ENCODE measurements at regions not wholly inside any gene's neighbourhood (a gene's known extent, or its start where the extent isn't known, plus 50 kb on each side); places are given as distances from the start of the nearest gene placed in this dataset.
"Not testable (repeated sequence)": the region's sequence is repeated elsewhere in the genome, so short reads cannot be mapped to it uniquely, and the experiment has no call there.

DNA sequence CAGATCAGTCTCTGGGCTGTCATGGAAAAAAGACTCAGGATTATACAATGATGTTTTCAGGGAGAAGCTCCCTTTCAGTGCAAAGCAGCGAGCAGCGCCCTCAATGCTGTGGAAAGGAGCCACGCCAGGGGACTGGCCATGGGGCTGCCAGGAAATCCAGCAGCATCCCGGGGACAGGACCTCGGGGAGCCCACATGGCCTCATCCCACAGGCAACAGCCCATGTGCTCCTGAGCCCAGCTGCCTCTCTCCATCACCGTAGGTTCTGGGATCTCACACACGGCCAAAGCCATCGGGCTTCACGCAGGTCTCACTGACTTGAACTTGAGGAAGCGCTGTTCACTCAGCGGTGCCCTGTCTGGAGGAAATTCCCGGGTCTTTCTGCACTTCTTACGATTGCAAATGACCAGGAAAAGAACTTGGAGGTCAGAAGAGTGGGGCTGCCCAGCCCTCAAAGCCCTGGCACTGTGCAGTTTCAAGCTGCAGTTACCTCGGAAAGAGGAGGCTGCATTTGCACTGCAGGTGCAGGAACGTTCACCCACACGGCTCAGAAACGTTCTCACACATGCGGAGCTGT lies 125.9 kb upstream of the THBS2 start:
- DNase-seq (ENCODE audit: low read depth in 2 of 3, low spot score in 2 of 3), result no peak

DNA sequence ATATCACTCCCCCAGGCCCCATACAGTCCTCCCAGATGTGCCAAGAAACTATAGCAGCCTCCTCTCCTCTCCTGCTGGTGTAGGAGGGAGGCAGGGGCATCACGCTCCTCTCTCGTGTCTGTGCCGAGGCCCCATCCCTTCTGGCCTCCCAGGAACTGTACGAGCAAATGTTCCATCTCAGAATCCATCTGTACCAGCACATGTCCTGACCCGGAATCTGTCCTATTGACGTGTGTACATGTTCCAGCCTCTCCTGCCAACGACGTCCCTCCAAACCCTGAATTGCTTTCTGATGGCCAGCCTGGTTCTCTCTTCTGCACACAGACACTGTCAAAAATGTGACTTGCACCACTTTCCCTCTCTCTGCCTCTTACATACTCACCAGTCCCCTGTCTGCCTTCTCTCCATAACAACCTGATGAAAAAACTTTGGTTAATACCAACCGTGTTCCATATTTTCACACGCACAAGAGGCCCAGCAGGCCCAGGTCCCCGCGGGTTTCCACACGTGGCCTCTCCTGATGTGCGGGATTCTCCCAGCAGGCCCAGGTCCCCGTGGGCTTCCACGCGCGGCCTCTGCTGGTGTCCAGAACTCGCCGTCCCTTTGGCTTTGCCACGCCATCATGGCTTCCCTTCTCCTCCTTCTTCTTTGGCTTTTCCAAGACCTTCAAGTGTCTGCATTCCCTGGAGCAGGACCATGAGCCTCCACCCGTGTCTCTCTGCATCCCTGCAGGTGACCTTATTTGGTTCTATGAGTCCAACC lies 125.2 kb upstream of the THBS2 start:
- no peak for DNase-seq (ENCODE audit: low read depth in 2 of 3, low spot score in 2 of 3)

DNA sequence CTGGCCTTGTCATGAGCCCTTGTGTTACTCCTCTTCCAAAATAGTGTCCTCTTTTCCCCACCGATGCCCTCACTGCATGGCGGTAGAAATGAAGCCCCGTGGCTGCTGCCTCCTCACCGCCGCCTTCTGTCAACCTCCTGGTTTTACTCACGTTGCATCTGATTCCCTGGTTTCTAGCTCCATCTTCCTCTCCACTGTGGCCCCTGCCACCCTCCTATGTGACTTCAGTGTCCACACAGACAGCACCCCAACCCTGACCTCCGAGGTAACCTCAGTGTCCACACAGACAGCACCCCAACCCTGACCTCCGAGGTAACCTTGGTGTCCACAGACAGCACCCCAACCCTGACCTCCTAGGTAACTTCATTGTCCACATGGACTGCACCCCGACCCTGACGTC lies 122.8 kb upstream of the THBS2 start:
- DNase-seq (ENCODE audit: low read depth in 2 of 3, low spot score in 2 of 3), result no peak

DNA sequence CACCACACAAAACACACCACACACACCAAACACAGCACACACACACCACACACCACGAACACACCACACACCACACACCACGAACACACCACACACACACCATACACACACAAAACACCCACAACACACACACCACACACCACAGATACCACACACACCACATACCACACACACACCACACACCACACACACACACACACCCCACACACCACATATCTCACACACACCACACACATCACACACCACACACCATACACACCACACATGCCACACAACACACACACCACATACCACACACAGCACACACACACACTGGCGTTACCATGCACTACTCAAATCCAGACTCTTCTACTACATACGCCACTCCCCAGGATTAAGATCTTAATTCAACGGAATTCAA lies 118.9 kb upstream of the THBS2 start:
- DNase-seq (ENCODE audit: low read depth in 2 of 3, low spot score in 2 of 3), result no peak

DNA sequence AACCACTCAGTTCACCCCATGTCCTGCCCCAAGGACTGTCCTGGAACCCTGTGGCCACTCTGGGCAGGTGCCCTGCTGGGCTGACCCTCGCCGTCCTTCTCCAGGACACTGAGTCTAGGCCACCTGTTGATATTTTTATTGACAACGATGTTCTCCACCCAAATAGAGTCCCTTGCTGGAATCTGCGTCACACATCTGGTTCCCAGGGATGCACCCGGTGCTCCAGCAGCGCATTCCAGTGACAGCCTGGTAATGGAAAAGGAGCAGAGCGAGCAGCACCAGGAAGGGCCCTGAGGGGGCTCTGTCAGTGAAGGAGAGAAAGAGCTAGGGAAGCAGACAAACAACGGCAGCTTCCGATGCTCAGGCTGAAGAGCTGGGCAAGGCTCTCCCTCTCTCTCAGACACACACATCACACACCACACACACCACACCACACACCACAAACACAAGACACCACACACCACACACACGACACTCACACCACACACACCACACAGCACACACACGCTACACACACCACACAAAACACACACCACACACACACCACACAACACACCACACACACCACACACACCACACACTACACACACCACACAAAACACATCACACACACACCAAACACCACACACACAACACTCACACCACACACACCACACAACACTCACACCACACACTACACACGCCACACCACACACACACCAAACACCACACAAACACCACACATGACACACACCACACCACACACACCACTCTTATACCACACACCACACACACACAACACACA lies 117.9 kb upstream of the THBS2 start:
- DNase-seq (ENCODE audit: low read depth in 2 of 3, low spot score in 2 of 3), result no peak

DNA sequence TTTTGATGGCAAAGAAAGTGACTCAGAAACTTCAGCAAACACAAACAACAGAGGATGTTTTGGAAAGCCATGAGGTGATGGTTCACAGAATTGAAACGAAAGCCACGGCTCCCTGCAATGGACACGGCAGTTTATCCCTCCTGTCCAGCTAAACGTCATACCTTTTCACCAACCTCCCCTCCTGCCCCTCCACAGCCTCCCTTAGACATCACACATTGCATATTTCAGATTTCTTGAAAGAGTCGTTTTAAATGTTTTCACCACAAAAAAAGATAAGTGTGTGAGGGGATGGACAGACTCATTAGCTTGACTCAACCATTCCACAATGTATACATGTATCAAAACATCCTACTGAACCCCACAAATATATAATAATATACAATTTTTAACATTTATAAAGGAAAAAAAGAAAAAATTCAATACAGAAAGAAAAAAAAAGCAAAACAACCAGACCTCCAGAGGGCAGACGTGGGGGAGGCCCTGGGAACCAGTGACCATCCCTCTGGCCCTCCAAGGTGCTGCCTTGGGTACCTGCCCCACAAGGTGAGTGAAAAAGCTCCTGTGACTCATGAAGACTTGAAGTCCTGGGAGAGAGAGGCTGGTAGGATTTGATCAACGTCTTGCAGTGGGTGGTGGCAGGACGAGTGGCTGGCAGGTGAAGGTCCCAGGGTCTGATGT lies 117.2 kb upstream of the THBS2 start:
- DNase-seq (ENCODE audit: low read depth in 2 of 3, low spot score in 2 of 3), result no peak

DNA sequence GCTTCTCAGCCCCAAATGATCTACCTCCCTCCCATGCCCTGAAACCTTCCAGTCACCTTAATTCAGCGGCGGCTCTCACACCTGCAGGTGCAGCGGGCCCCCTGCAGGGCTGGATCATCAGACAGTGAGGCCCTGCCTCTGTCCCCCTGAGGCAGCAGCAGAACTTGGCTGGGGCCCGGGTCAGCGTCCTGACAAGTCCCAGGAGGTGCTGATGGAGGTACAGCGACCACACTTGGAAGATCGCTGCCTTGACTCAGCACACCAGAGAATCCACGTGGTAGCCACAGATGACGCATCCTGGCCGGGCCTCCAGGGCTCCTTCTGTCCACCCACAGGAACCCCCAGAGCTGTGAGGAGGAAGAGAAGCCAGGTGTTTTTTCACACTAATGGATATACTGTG lies 116.4 kb upstream of the THBS2 start:
- no peak for DNase-seq (ENCODE audit: low read depth in 2 of 3, low spot score in 2 of 3)

DNA sequence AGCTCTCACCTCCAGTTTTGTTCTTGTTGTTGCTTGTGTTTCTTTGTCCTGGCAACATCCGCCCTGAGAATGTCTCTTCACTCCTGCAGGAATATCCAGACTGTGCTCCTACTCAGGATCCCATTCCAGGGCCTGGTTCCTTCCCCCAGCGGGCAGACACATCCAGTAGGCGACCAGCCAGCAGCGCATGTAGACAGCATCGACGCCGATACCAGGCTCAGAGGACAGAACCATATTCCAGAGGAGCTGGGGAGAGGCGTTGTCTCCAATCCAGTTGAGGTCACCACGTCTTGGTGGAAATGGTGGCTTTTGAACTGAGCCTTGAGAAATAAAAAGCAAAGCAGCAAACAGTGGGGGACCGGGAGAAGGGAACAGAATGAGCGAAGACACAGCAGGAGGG lies 114.6 kb upstream of the THBS2 start:
- DNase-seq (ENCODE audit: low read depth in 2 of 3, low spot score in 2 of 3), result no peak

DNA sequence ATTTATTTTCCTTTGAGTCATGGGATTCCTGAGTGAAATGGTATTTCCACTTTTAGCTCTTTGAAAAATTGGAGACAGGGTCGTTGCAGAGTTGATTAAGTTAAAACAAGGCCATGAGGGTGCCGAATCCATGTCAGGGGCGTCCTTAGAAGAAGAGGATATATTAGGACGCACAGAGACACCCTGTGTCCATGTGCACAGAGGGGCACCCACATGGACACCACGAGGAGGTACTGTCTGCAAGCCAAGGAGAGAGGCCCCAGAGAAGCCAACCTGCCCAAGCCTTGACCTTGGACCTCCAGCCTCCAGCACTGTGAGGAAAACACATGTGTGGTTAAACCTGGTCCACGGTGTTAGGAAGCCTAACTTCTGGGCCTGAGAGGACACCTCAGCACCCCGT lies 113.9 kb upstream of the THBS2 start:
- DNase-seq (ENCODE audit: low read depth in 2 of 3, low spot score in 2 of 3), result no peak

DNA sequence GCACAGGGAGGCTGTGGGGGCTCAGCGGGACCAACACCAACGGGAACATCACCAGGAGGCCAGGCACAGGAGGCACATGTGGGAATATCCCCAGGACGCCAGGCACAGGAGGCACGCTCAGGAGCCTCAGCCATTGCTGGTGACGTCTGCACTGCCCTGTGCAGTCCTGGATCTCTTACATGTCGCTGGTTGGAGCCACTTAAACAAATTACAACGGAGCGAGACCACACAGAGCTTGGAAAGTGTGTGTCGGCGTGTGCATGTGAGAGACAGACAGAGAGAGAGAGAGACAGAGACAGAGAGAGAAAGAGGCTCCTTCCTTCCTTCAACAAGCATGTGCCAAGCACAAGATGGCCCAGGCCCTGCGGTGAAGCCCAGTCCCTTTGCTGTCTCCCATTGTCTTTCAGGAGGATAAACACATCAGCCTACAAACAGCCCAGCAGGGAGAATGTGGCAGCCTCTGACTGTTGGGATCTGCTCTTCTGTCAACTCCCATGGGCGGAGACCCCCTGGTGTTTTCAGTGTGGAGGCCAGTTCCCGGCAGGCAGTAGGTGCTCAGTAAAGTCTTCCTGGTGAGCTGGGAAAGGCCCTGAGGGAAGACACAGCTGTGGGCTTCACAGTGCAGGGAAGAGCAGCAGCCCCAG lies 112.7 kb upstream of the THBS2 start:
- no peak for DNase-seq (ENCODE audit: low read depth in 2 of 3, low spot score in 2 of 3)

DNA sequence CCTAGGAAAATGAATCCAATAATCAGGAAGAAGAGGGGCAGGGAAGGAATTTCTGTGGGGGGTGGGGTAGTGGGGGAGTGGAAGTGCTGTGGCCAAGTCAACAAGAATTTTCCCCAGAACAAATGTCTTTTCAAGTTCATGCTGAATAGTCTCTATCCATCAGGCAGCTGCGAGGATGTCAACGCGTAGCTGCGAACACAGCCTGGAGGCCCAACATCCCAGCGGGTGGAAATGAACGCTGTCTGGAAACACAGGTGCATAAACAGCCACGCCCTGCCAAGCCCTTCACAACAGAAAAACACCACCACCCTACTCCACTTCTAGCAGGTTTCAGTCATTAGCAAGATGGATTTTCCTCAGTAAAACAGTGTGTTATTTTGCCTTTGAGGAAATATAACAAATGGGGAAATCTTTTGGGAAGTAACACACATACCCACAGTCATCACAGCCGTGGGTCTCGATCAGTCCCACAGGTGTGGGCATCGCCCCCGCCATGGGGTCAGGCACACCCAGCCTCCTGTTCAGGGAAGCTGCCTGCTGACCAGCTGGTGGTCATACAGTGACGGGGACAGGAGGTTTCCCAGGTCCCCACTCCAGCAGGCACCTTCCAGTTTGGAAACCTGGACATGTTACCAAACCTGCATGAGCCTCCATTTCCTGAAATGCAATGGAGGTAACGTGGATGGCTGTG lies 112.1 kb upstream of the THBS2 start:
- no peak for DNase-seq (ENCODE audit: low read depth in 2 of 3, low spot score in 2 of 3)

DNA sequence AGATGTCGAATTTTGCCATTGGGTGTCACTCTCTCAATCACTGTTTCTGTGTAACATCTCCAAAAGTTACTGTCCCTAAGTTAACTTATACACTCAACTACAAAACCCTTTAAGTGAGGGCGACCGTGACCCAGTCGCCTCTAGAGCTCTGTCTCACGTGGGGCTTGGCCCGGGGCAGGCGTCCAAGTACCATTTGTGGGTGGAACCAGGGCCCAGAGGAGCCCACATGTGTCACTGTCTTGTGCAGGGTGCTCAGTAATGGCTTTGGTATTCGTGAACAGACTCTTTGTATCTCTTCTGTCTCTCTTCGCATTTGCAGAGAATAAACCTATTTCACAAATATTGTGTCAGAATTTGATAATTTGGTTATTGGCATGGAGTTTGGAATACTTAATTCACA lies 109.9 kb upstream of the THBS2 start:
- no peak for DNase-seq (ENCODE audit: low read depth in 2 of 3, low spot score in 2 of 3)

DNA sequence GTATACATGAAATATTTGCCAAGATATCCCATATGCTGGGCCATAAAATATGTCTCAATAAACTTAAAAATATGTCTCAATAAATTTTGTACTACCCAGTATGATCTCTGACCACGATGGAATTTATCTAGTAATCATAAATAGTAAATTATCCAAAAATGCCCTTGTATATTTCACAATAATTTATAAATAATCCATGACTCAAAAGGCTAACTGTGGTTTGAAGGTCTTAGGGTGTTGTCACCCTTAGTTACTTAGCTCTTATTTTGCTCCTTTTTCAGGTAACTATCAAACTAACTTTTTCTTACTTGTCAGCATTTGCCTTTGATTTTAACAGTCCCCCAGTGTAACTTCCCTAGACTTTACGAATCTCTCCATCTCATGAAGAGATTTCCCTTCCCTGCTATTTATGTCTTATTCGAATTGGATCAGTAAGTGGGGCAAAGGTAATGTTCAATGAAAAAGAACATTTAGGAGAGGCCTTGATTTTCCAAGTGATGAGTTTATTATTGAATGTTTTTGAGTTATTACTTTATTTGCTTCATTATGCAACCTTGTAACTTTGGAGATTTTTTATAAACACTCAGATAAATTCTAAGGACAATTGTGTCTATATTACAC lies 109.0 kb upstream of the THBS2 start:
- no peak for DNase-seq (ENCODE audit: low read depth in 2 of 3, low spot score in 2 of 3)

DNA sequence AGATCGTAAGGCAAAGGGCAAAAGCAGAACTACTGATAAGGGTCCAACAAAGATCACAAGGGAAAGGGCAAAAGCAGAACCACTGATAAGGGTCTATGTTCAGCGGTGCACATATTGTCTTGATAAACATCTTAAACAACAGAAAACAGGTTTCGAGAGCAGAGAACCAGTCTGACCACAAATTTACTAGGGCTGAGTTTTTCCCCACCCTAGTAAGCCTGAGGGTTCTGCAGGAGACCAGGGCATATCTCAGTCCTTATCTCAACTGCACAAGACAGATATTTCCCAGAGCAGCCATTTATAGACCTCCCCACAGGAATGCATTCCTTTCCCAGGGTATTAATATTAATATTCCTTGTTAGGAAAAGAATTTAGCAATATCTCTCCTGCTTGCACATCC lies 101.4 kb upstream of the THBS2 start:
- not testable (repeated sequence) for DNase-seq (ENCODE audit: low read depth in 2 of 3, low spot score in 2 of 3)

DNA sequence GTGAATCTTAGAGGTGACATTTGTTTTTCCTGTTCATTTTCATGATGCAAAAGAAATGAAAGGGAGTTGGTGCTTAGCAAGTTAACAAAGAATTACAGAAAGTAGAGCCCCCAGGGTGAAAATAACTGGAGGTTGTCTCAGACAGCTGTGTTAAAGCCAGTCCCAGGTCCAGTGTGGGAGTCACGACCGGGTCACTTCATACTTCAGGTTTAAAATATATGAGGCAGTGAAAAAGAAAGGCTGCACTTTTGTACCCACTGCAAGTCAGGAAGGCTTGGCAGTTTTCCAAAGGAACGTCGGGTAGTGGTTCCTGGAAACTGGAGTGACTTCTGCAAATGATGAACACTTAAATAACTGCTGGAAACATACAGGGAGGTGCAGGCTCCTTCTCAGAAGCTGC lies 91.5 kb upstream of the THBS2 start:
- DNase-seq (ENCODE audit: low read depth in 2 of 3, low spot score in 2 of 3), result no peak

DNA sequence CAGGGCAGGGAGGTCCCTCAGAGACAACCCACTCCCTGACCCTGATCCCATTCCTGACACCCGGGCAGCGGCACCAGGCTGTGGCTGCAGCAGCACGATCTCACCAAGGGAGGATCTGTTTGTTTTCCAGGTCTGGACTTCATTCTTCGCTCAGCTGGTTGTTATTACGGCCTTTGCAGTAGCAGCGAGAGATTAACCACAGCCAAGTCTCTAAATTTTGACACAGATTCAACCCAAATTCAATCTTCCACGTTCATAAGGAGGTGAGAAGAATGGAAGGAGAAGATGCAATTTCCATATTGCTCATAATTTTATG lies 91.1 kb upstream of the THBS2 start:
- DNase-seq (ENCODE audit: low read depth in 2 of 3, low spot score in 2 of 3), result no peak

DNA sequence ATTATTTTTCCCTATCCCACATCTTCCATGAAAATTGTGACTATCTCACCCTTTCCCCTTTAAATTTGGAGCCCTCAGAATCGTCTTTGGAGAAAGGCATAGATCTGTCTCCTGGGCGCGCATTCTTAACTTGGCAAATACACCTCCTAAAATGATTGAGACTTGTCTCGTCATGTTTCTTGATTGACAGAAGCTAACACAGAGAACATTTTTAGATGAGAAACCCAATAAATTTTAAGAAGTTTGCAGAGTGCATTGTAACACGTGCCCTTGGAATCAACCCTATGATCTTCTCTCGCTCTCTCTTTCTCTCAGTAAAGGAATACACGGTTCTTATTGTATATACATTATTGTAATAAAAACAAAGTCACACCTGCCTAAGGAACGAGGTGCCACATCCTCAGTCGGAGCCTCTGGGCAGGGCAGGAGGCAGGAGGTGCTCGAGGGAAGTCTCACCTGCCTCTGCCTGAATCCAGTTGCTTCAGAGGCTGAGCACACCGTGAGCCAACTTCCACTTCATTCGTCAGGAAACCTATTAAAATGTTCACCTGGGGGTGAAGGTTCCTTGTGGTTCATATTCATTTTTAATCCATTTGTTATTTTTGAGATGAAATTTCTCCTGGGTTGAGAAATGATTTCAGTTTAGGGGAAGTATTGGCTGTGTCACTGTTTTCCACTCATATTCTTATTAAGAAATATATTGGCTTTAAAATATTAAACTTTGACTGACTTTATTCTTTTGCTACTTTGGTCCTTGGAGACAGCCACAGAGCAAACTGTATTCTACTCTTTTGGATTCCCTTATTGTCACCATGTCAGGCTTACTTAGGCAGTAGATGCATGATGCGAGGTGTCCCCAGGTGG lies 90.5 kb upstream of the THBS2 start:
- no peak for DNase-seq (ENCODE audit: low read depth in 2 of 3, low spot score in 2 of 3)

DNA sequence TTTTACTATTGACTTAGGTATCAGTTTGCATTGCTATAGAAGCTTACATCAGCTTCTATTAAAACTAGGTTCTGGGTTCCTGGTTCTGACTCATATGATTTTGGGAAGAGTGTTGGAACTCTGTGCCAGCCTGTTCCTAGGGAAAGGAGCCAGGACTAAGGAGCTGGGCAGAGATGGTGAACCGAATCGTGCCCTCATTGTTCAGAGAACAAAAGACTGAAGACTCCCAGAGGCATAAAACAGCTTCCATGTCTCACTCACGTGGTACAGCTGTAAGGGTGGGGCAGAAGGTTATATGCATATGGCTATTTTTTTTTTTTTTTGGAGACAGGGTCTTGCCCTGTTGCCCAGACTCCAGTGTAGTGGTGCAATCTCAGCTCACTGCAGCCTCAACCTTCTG lies 89.1 kb upstream of the THBS2 start:
- no peak for DNase-seq (ENCODE audit: low read depth in 2 of 3, low spot score in 2 of 3)

DNA sequence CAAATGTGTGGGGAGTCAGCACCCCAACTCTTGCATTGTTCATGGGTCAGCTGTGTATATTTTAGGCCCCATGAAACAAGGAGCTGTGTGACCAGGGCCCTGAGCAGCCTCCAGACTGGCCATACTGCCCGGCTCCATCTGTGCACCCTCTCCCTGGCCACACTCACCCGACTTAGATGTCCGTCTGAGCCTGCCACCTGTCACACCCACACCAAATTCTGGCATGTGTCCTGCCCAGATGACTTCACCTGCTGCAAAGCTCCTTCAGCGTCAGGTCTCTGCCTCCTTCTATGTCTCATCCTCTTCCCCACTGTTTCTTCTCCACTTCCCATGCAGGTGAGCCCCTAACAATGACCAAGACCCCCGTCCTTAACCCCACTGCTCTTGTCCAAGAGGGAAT lies 88.1 kb upstream of the THBS2 start:
- DNase-seq (ENCODE audit: low read depth in 2 of 3, low spot score in 2 of 3), result no peak

Data from hematopoietic multipotent progenitor cell (in vitro differentiated cells).